AG04449 (cell line): ENCODE measurements at regions not wholly inside any gene's neighbourhood (a gene's known extent, or its start where the extent isn't known, plus 50 kb on each side); places are given as distances from the start of the nearest gene placed in this dataset.

Experiments
- CTCF ChIA-PET: fragments of 350-600 bp; formaldehyde crosslinking; extraction: SDS; loops from one replicate; lab custom pipeline; 2021; ENCODE audit warnings: antibody characterized with exemption; lab: Yijun Ruan, JAX
- POLR2A ChIA-PET: fragments of 400-600, 350-600 bp; formaldehyde crosslinking; extraction: SDS; loops from one replicate; lab custom pipeline; 2020; ENCODE audit warnings: antibody characterized with exemption, inconsistent platforms; lab: Yijun Ruan, JAX
- DNase-seq: peaks from one replicate; pipeline ENCODE4 v3.0.0-alpha.2; 2010; ENCODE audit warnings: low read depth, low spot score
- H3K4me3 ChIP-seq: 2 replicates; pipeline ENCODE4 v1.5.1; 2011; ENCODE audit warnings: low read depth, mild to moderate bottlenecking, control low read depth, low read length
- CTCF ChIP-seq: IDR thresholded peaks from one replicate; pipeline ENCODE4 v1.5.1; 2011; ENCODE audit warnings: mild to moderate bottlenecking, moderate library complexity, low read length, control low read depth, inconsistent platforms; ENCODE audit not compliant: insufficient read depth; ENCODE audit errors: missing control alignments

- POLR2A ChIA-PET = no interaction called here
- TF ChIP-seq CTCF = no peak
- H3K4me3 ChIP-seq = no peak overlapping the region
- CTCF ChIA-PET = no interaction called here
- no peak for DNase-seq
Observed at GRCh38 chr10:93208717-93209464, 135.2 kb downstream of the CYP26A1 start.

- TF ChIP-seq CTCF = no peak
- POLR2A ChIA-PET = no interaction called here
- CTCF ChIA-PET = interaction anchor here (1.0 kb wide), 1 partner anchor 11 kb away, joined by 4 read pairs; no protein-coding TSS in a partner anchor
- H3K4me3 ChIP-seq = no peak overlapping the region
- no peak for DNase-seq
Observed at GRCh38 chr10:93211991-93212390, 138.3 kb downstream of the CYP26A1 start.

DNA sequence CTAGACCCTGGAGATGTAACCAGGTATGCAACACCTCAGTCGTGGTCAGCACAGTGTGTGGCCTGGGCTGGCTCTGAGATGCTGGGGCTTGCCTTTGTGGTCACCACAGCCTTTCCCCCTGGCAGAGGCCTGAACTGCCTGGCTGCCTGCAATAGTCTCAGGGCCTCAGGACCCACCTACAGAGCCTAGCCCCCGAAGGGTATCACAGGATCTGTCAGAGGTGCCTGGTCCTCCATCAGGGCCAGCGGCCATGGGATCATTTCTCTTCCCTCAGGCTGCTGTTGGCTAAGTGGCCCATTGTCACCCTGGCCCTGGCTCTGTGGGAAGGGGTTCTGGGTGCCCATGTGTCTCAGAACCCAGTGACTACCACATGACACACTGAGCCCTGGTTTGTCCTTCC lies 141.6 kb downstream of the CYP26A1 start:
- CTCF ChIA-PET = no interaction called here
- DNase-seq = no peak
- no peak overlapping the region for H3K4me3 ChIP-seq
- POLR2A ChIA-PET = no interaction called here
- no peak for TF ChIP-seq CTCF

DNA sequence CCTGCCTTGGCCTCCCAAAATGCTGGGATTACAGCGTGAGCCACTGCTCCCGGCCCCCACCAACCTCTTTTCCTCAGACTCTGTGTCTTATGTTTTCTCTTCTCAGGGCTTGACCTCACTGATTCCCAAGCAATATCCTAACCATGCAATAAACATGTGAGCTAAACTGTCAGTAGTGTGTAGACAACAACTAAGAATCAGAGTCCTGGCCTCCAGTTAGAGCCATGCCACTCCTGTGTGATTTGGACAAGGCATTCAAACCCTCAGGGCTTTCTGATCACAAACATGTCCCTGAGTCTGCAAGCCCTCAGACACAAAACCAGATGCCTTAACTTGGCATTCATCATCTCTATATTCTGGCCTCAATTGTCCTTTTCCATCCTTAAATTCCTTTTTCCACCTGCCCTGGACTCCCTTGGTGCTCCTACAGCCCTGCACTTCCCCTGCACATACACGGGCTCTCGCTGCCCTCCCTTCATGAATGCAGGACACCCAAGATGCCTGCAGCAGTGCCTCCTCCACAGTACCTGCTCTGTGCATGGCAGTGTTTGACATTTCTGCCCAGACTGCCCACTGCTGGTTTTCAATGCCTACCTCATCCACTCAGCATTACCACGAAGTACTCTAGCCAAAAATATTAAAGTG lies 142.8 kb downstream of the CYP26A1 start:
- TF ChIP-seq CTCF = no peak
- POLR2A ChIA-PET = no interaction called here
- no peak for DNase-seq
- CTCF ChIA-PET = no interaction called here
- no peak overlapping the region for H3K4me3 ChIP-seq

DNA sequence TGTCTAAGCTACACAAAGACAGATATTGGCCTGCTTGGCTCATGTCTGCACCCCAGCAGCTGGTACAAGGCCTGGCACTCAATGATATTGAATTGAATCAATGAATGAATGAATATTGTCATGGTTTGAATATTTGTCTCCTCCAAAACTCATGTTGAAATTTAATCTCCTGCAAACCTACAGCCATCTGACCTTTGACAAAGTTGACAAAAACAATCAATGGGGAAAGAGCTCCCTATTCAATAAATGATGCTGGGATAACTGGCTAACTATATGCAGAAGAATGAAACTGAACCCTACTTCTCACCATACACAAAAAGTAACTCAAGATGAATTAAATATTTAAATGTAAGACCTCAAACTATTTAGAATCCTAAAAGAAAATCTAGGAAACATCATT lies 144.7 kb downstream of the CYP26A1 start:
- CTCF ChIA-PET = interaction anchor here (1.1 kb wide), 1 partner anchor 10 kb away, joined by 3 read pairs; no protein-coding TSS in a partner anchor
- no peak for DNase-seq
- POLR2A ChIA-PET = interaction anchor here (0.6 kb wide), 1 partner anchor 103 kb away, joined by 3 read pairs; no protein-coding TSS in a partner anchor
- no peak for TF ChIP-seq CTCF
- H3K4me3 ChIP-seq = no peak overlapping the region

DNA sequence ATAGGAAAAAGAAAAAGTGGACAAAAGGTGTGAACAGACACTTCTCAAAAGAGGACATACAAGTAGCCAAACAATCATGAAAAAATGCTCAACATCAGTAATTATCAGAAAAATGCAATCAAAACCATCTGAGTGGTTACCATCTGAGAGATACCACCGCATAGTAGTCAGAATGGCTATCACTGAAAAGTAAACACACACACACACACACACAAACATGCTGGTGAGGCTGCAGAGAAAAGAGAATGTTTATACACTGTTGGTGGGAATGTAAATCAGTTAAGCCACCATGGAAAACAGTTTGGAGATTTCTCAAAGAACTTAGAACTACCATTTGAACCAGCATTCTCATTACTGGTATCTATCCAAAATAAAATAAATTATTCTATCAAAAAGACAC lies 145.7 kb downstream of the CYP26A1 start:
- H3K4me3 ChIP-seq = no peak overlapping the region
- no peak for DNase-seq
- POLR2A ChIA-PET = no interaction called here
- no peak for TF ChIP-seq CTCF
- CTCF ChIA-PET = interaction anchor here (1.1 kb wide), 1 partner anchor 9 kb away, joined by 3 read pairs; no protein-coding TSS in a partner anchor
